ENCODE measurements at regions not wholly inside any gene's neighbourhood (a gene's known extent, or its start where the extent isn't known, plus 50 kb on each side); places are given as distances from the start of the nearest gene placed in this dataset.

DNA sequence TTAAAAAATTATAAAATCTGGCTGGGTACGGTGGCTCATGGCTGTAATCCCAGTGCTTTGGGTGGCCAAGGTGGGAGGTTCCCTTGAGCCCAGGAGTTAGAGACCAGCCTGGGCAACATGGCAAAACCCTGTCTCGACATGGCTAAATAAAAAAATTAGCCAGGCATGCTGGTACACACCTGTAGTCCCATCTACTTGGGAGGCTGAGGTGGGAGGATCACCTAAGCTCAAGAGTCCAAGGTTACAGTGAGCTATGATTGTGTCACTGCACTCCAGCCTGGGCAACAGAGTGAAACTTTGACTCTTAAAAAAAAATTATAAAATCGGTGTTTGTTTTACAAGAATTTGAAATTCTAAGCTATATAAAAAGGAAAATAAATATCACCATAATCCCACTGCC, 141.8 kb downstream of the SLC38A6 start:
- TF ChIP-seq CTCF (IDR thresholded peaks at IDR 0.05; ENCODE audit: extremely low read depth, low read depth, low read length) = no peak
- Histone ChIP-seq H3K36me3 (ENCODE audit: insufficient read depth, low read length) (no peaks in the 10 kb centered on the region), H3K27me3 (ENCODE audit: insufficient read depth, low read length) (no peaks in the 10 kb centered on the region), H3K4me1 (ENCODE audit: insufficient read depth, low read length) (peaks cover 4% of the 10 kb centered on the region), H4K20me1 (ENCODE audit: insufficient read depth, low read length) (no peaks in the 10 kb centered on the region), H3K4me3 (ENCODE audit: insufficient read depth, low read length) (no peak overlapping the region), H3K4me2 (ENCODE audit: insufficient read depth, low read length) (no peak overlapping the region), H3K79me2 (ENCODE audit: insufficient read depth, low read length) (no peaks in the 10 kb centered on the region), H2AFZ (ENCODE audit: low read length) (no peak overlapping the region), H3K9me3 (ENCODE audit: low read depth, low read length) (no peaks in the 10 kb centered on the region), H3K27ac (ENCODE audit: low read depth, low read length) (no peak overlapping the region)
- DNase-seq (ENCODE audit: insufficient read length, low spot score, missing footprints) = no peak

DNA sequence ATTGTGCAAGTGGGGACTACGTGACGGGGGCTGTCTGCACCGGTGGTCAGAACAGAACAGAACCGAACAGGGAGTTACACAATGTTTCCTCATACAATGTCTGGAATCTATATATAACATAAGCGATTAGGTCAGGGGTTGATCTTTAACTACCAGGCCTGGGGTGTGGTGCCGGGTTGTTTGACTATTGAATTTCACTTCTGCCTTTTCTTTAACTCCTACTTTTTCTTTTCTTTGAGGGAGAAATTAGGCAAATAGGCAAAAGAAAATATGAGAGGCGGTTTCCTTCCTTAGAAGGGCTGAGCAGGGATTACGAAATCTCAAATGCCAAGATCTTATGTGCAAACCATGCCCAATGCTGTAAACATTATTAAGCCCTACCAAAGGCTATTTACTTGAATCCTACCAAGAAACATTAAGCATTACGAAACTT, 140.3 kb downstream of the SLC38A6 start:
- DNase-seq (ENCODE audit: insufficient read length, low spot score, missing footprints) = no peak
- Histone ChIP-seq H3K9me3 (ENCODE audit: low read depth, low read length) (no peaks in the 10 kb centered on the region), H3K4me1 (ENCODE audit: insufficient read depth, low read length) (peaks cover 4% of the 10 kb centered on the region), H3K27me3 (ENCODE audit: insufficient read depth, low read length) (no peaks in the 10 kb centered on the region), H3K79me2 (ENCODE audit: insufficient read depth, low read length) (no peaks in the 10 kb centered on the region), H2AFZ (ENCODE audit: low read length) (no peak overlapping the region), H3K36me3 (ENCODE audit: insufficient read depth, low read length) (no peaks in the 10 kb centered on the region), H3K4me2 (ENCODE audit: insufficient read depth, low read length) (no peak overlapping the region), H3K27ac (ENCODE audit: low read depth, low read length) (no peak overlapping the region), H4K20me1 (ENCODE audit: insufficient read depth, low read length) (no peaks in the 10 kb centered on the region), H3K4me3 (ENCODE audit: insufficient read depth, low read length) (no peak overlapping the region)
- TF ChIP-seq CTCF (IDR thresholded peaks at IDR 0.05; ENCODE audit: extremely low read depth, low read depth, low read length) = no peak

- no peaks in the 10 kb centered on the region for H3K9me3 ChIP-seq (ENCODE audit: low read depth, low read length)
- H3K79me2 ChIP-seq (ENCODE audit: insufficient read depth, low read length) = no peaks in the 10 kb centered on the region
- H3K36me3 ChIP-seq (ENCODE audit: insufficient read depth, low read length) = no peaks in the 10 kb centered on the region
- no peak overlapping the region for H3K27ac ChIP-seq (ENCODE audit: low read depth, low read length)
- no peak for TF ChIP-seq CTCF (IDR thresholded peaks at IDR 0.05; ENCODE audit: extremely low read depth, low read depth, low read length)
- H3K4me1 ChIP-seq (ENCODE audit: insufficient read depth, low read length) = no peaks in the 10 kb centered on the region
- H3K4me3 ChIP-seq (ENCODE audit: insufficient read depth, low read length) = no peak overlapping the region
- H3K27me3 ChIP-seq (ENCODE audit: insufficient read depth, low read length) = no peaks in the 10 kb centered on the region
- DNase-seq (ENCODE audit: insufficient read length, low spot score, missing footprints) = no peak
- H4K20me1 ChIP-seq (ENCODE audit: insufficient read depth, low read length) = no peaks in the 10 kb centered on the region
- H3K4me2 ChIP-seq (ENCODE audit: insufficient read depth, low read length) = peak overlapping the region; percentile 59
- peak overlapping the region; percentile 48 for H2AFZ ChIP-seq (ENCODE audit: low read length)
Measured at GRCh38 chr14:61120576-61120975, 139.5 kb downstream of the SLC38A6 start.

- TF ChIP-seq CTCF (IDR thresholded peaks at IDR 0.05; ENCODE audit: extremely low read depth, low read depth, low read length) = no peak
- H3K4me3 ChIP-seq (ENCODE audit: insufficient read depth, low read length) = no peak overlapping the region
- no peak for DNase-seq (ENCODE audit: insufficient read length, low spot score, missing footprints)
- H4K20me1 ChIP-seq (ENCODE audit: insufficient read depth, low read length) = no peaks in the 10 kb centered on the region
- peaks cover 2% of the 10 kb centered on the region for H3K4me1 ChIP-seq (ENCODE audit: insufficient read depth, low read length)
- H3K79me2 ChIP-seq (ENCODE audit: insufficient read depth, low read length) = no peaks in the 10 kb centered on the region
- no peak overlapping the region for H2AFZ ChIP-seq (ENCODE audit: low read length)
- H3K27me3 ChIP-seq (ENCODE audit: insufficient read depth, low read length) = no peaks in the 10 kb centered on the region
- no peaks in the 10 kb centered on the region for H3K36me3 ChIP-seq (ENCODE audit: insufficient read depth, low read length)
- peaks cover 2% of the 10 kb centered on the region for H3K9me3 ChIP-seq (ENCODE audit: low read depth, low read length)
- no peak overlapping the region for H3K4me2 ChIP-seq (ENCODE audit: insufficient read depth, low read length)
- no peak overlapping the region for H3K27ac ChIP-seq (ENCODE audit: low read depth, low read length)
Measured at GRCh38 chr14:61119006-61119405, 138.0 kb downstream of the SLC38A6 start.
